Testis (tissue), 2 donors: ENCODE measurements at regions not wholly inside any gene's neighbourhood (a gene's known extent, or its start where the extent isn't known, plus 50 kb on each side); places are given as distances from the start of the nearest gene placed in this dataset.

Source experiments
- POLR2A ChIP-seq: fragments of 450-650 bp; IDR thresholded peaks from one replicate; pipeline ENCODE4 v1.6.1; 2017; ENCODE audit warnings: antibody characterized with exemption, mild to moderate bottlenecking, moderate library complexity
- TF ChIP-seq, protein P1 (sequence below), 3 experiments: fragments of 450-650 bp in 2 of 3; fragments of 200-600 bp in 1 of 3; sonication (generic) in 1 of 3; IDR thresholded peaks; one replicate each; pipeline ENCODE4 v1.5.1; 2016 to 2019; ENCODE audit warnings: antibody characterized with exemption in 3 of 3, mild to moderate bottlenecking in 2 of 3, moderate library complexity in 1 of 3

DNA sequence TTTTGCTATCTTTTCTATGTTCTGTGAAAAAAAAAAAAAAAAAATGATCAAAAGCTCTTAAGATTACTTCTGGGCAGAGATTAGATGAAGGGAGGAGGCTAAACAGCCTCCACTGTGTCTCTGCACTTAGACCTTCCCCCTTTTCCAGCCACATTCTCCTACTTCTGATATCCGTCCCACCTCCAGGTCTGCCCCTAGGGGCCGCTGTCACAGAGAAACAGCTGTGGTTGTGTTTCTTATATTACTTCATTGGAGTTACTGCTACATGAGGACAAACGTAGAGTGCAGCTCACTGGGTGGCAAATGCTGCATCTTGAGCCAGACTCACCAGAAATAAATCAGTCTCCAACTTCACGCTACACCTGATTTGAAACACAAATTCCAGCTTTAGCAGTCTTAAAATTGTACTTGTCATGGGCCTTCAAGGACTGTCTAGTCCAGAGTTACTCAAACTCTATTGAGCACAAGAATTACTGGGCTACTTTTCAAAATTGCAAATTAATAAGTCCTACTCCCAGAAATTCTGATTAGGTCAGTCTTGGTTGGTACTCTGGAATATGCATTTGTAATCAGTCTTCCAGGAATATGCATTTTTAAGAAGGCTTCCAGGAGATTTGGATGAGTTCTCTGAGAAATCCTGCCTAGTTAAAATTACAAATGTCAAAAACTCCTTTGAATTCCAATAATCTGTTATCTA is 125.2 kb upstream of the PTBP2 start:
- TF ChIP-seq, protein P1, sequence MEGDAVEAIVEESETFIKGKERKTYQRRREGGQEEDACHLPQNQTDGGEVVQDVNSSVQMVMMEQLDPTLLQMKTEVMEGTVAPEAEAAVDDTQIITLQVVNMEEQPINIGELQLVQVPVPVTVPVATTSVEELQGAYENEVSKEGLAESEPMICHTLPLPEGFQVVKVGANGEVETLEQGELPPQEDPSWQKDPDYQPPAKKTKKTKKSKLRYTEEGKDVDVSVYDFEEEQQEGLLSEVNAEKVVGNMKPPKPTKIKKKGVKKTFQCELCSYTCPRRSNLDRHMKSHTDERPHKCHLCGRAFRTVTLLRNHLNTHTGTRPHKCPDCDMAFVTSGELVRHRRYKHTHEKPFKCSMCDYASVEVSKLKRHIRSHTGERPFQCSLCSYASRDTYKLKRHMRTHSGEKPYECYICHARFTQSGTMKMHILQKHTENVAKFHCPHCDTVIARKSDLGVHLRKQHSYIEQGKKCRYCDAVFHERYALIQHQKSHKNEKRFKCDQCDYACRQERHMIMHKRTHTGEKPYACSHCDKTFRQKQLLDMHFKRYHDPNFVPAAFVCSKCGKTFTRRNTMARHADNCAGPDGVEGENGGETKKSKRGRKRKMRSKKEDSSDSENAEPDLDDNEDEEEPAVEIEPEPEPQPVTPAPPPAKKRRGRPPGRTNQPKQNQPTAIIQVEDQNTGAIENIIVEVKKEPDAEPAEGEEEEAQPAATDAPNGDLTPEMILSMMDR (IDR thresholded peaks at IDR 0.05), result no peak
- TF ChIP-seq POLR2A, result no peak
